RCC 7860 (cell line): ENCODE measurements at regions not wholly inside any gene's neighbourhood (a gene's known extent, or its start where the extent isn't known, plus 50 kb on each side); places are given as distances from the start of the nearest gene placed in this dataset.
"Not testable (repeated sequence)": the region's sequence is repeated elsewhere in the genome, so short reads cannot be mapped to it uniquely, and the experiment has no call there.

Source experiments
- DNase-seq: peaks from one replicate; pipeline ENCODE4 v3.0.0-alpha.2; 2015; ENCODE audit warnings: low spot score
- FAIRE-seq: peaks from 2 replicates; lab custom pipeline; 2012; peaks lifted over from hg19 to GRCh38; lab: Jason Lieb, UNC

DNA sequence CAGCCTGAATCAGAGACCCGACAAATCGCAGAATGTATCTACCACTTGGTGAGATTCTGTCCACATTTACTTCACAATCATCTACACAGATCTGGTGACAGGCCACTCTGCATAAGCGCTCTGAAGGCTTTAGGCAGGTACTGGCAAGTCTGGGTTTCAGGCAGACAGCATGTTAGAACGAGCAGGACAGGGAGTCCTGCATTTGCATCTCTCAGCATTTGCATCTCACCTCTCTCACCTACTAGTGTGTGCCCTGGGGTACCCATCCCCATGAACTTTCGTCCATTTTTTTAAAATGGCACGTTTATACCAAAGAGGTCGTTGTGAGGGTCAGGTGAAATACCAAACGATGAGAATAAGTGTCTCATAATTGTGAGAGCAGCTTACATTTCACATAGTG is 108.2 kb downstream of the SPATA31A1 start:
- not testable (repeated sequence) for DNase-seq, FAIRE-seq

DNA sequence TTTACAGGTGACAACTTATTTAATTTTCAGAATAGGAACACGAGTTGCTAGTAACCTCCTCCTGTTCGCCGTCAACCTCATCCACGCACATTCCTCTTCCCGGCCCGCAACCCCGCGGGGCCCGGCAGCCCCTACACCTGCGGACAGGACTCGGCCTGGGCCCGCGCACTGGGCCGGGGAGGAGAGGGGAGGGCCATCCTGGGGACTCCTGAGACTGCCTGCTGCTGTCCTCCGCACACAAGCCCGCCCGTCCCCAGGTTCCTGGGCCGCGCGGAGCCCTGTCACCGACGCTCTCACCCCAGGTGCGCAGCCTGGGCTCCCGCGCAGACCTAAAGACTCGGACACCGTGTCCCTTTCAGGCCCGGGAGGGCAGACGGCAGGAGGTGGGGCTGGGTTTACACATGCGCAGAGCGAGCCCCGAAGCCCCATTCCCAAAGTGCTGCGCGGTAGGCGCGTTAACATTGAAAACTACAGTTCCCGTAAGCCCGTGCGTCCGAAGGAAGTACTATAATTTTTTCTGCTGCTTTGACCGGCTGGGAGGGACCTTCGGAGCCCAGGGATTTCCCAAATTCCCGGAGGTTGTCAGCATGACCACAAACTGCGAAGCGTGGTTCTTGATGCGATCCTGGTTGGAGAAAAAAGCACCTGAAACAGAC is 108.8 kb downstream of the SPATA31A1 start:
- peak; percentile 92 for FAIRE-seq
- DNase-seq, result peak; percentile 71

DNA sequence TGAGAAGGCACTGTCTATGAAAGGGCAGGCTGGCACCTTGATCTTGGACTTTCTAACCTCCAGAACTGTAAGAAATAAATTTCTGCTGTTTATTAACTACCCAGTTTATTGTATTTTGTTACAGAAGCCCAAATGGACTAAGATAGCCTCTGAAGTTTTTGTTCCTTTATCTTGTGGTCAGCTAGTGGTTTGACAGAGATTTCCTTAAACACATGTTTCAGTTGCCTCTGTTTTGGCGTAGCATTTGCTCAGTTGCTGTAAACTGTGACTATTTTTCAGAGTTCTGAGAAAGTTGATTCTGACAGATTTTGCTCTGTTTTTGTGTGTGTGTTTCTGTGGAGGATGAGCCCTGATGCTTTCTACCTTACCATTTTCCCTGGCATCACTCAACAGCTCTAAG is 119.0 kb downstream of the SPATA31A1 start:
- not testable (repeated sequence) for FAIRE-seq, DNase-seq

DNA sequence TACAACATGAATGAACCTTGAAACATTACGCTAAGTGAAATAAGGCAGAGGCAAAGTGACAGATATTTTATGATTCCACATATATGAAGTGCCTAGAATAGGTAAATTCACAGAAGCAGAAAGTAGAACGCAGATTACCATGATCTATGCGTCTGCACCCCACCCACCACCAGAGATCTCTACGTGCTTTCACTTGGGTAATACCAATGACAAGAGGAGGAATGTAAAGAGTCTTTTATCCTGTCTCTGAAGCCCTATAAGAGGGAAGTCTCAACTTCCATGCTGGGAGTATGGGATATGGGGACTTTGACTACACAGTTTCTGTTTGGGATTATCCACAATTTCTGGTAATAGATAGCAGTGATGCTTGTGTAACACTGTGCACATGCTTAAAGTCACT is 127.6 kb downstream of the SPATA31A1 start:
- not testable (repeated sequence) for DNase-seq, FAIRE-seq

DNA sequence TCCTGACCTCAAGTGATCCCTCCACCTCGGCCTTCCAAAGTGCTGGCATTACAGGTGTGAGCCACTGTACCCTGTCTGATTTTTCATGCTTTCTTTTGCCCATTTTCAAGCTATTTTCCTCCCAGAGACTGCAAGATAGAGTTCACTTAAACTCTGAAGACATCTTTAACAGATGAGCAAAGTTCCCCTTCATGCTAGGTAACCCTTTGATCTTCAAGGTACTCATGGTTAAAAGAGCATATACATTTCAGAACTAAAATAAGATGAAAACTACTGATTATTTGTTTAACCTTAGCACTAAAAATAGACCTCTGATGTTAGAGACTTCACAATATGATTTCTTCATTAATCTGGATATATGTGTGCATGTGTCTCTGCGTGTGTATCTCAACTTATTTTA is 128.4 kb downstream of the SPATA31A1 start:
- not testable (repeated sequence) for DNase-seq, FAIRE-seq

DNA sequence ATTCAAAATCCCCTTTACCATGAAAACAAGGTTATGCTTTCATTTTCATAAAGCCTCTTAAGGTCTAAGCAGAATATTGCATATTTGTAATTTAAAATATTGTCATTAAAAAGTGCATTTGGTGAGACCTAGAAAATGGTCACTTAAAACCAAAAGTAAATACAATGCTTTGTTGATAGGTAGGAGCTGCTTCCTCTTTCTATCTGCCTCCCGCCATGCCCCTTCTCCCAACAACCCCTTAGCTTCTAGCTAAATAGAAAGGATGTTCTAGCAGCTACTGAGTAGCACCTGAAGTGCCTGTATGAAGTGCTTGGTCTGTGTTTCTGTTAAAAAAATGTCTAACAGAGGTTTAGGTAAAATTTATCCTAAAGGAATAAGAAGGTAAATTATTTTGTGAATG is 128.8 kb downstream of the SPATA31A1 start:
- DNase-seq, FAIRE-seq: not testable (repeated sequence)

DNA sequence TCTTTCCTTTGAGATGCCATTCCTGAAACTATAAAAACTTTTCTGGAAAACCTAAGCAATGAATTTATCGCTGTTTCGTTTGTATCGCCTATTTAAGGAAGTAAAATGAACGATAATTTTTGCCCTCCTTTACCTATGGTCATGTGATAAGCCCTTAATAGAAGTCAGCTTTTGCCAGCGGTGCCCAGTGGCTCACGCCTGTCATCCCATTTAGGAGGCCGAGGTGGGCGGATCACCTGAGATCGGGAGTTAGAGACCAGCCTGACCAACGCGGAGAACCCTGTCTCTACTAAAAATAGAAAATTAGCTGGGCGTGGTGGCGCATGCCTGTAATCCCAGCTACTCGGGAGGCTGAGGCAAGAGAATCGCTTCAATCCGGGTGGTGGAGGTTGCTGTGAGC is 132.0 kb downstream of the SPATA31A1 start:
- not testable (repeated sequence) for FAIRE-seq

DNA sequence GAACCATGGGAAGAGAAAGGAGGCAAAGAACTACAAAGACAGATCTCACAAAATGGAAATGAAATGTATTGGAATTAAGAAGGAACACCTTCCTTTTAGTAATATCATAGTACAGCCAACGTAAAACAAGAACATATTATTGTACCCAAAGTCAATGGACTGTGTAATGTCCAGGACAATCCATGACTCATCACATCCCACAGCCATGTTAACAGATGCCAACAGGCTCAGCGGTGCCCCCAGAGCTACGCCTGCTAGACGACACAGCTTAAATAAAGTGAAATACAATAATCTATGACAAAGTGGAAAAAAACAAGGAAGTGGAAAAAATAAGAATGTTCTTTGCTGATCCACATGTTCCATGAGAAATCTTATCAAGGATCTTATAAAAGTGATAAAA is 140.8 kb downstream of the SPATA31A1 start:
- not testable (repeated sequence) for DNase-seq
- peak; percentile 95 for FAIRE-seq

More for the DNA sequence above, 132.0 kb downstream of the SPATA31A1 start:
- DNase-seq, result not testable (repeated sequence)

DNA sequence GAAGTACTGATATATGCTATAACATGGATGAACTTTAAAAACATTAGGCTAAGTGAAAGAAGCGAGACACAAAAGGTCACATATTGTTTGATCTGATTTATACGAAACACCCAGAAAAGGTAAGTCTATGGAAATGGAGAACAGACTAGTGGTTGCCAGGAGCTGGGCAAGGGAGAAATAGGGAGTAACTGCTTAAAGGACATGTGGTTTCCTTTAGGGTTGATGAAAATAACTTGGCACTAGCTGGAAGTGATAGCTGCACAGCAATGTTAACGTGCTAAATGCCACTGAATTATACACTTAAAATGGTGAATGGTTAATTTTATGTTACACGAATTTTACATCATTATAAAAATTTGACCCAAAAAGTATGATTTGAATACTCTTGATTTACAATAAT is 147.7 kb downstream of the SPATA31A1 start:
- not testable (repeated sequence) for FAIRE-seq, DNase-seq

DNA sequence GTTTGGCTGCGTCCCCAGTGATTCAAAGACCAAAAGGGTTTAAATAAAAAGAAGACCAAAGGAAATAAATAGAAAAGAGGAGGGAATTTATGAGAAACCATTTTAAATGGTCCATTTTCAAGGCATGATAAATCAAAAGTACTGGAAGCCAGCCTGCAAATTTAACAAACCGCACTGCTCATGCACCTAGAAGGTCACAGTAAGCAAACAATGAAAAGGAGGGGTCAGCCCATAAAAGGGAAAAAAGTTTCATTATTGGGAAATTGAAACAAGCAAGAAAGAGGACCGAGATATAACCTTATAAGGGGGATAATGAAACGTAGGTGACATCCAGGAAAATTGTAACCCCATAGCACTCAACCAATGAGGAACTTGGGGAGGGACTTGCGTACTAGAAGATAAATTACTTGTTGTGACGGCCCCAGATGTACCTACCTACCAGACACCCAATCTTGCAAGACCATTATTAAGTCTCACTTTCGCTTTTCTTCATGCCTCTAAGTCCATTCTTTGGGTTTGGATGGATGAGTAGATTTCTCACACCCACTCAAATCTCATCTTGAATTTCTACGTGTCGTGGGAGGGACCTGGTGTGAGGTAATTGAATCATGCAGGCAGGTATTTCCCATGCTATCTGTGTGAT is 172.0 kb downstream of the SPATA31A1 start:
- FAIRE-seq, DNase-seq: not testable (repeated sequence)

DNA sequence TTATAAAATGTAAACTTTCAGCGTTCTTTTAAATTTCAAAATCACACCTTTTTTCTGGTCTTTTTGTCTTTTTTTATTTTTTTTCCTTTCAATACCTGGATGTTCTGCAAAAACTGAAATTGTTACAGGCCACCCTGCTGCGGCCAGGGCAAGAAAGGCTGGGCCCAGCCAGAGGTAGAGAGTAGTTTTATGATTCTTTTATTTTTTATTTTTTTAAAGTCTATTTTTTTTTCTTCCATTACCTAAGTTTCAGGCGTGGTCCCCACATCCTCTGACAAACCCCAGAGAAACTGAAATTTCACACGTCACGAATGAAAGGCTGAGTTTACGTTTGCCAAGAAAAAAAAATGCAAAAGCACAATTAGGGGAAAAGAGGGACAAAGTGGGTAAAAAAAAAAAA is 177.1 kb downstream of the SPATA31A1 start:
- not testable (repeated sequence) for FAIRE-seq, DNase-seq

DNA sequence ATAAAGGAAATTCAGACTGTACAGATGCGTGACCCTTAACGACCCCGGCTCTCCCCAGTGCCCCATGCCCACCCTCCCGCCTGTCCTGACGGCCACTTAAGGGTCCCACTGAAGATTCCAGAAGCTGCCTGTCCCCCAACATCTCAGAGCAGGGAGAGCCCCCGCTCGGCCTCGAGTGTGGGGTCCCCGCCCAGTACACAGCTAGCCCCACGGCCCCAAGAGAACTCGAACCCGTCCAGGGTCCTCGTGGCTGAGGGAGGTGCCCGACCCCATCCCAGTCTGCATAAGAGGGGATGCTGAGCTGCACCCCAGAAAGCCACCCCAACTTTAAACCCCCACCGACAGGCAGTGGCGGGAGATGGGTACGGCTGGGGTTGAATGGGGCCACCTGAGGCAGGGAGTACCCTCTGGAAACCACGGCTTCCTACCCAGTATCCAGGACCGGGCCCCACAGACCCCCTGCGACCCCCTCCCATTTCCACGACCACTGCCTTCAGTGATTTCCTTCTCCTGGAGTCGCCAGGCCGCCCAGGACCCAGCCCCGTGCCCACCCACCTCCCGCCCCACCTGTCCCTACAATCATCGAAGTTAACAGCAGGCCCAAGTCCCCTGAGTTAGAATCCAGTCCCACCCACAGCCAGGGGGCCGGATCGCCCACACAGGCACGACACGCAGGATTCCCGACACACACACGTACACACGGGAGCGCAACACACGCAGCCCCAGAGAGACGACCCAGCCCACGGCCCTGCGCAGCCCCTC is 177.7 kb downstream of the SPATA31A1 start:
- FAIRE-seq, result not testable (repeated sequence)

DNA sequence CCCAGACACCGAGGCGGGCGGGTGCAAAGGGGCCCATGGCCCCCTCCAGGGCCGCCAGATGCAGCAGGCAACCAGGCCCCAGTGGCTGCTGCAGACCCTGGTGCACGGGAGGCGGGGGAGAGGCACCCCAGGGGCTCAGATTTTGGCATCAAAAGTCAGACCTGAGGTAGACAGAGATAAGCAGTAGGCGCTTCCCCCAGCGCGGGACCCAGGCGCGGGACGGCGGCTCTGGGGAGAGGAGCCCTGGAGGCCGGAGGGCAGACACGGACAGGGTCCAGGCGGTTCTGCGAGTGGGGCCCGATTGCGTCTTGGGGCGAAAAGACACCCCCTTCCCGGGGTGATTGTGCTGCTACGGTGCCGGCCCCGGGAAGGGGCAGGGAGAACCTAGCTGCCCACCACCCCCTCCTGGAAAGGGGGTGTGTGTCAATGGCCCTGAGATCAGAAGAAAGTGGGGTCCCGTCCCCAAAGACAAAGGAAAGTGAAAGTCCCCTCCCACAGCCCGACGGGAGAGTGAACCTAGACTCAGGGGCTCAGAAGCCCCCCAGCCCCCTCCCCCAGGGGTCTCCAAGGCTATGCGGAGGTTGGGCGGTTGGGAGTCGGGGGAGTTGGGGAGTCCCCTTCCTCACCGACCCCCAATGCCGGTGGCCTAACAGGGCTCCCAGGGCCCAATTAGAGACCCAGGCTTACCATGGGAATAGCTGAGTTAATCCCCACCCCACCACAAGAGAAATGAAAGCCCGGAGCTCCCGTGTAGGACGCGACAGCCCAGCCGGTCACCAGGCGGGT is 178.5 kb downstream of the SPATA31A1 start:
- not testable (repeated sequence) for DNase-seq, FAIRE-seq

More for the DNA sequence above, 177.7 kb downstream of the SPATA31A1 start:
- not testable (repeated sequence) for DNase-seq

DNA sequence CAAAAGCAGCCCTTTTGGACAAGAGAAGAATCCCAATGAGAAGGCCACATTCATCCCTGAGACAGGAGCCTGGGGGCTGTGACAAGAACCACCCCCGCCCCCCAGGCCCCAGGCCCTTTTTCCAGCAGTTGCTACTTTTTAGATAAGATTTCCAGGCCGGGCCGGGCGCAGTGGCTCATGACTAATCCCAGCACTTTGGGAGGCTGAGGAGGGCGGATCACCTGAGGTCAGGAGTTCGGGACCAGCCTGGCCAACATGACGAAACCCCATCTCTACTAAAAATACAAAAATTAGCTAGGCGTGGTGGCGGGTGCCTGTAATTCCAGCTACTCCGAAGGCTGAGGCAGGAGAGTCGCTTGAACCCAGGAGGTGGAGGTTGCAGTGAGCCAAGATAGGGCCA is 179.4 kb downstream of the SPATA31A1 start:
- FAIRE-seq, DNase-seq: not testable (repeated sequence)

DNA sequence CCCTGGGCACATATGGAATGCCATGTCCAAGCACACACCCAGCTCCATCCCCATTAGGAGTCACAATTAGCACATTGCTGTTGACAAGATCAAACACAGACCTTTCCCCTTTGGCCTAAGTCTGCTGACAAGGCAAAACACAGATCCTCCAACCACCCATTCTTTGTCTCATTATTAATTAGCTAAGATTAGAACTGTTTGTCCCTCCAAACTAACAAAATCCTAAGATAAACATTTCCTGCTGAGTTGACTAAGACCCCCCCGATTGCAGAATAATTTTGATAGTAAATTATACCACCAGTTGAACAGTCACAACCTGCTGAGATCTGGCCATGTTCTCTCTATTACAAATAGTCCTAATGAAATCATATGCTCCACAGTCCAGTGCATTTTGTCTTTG is 186.7 kb downstream of the SPATA31A1 start:
- not testable (repeated sequence) for DNase-seq, FAIRE-seq

DNA sequence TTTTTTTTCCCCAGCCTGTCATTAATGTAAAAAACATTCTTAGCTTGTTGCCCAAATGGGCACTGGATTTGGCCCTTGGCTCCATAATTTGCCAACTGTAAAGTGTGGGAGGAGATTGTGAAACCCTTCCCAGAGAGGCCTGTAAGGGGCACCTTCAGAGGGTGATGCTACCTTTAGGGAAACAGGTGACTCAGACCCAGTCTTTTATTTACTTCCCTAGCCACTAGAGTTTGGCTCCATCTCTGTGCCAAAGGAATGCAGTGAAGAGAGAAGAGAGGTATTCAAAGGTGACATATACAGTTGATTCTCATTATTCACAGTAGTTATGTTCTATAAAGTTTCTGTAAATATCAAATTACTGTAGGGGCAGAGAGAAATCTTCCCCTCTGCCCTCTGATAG is 189.6 kb downstream of the SPATA31A1 start:
- not testable (repeated sequence) for FAIRE-seq, DNase-seq

DNA sequence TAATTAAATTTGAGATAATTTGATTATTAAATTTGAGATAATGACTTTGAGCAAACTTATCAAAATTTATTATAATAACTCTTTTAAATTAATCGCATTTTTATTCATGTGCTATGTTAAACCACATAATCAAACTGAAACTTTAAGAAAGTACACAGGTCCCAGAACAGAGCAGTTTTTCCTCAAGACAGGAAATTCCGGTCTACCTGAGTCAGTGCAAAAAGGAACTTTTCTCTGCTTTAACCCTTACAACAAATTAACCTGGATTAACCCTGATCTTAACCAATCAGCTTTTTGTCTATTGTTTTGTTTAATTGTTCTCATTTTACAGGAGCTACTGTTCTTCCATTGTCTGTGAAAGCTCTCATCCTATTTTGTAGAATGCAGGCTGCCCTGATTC is 195.1 kb downstream of the SPATA31A1 start:
- DNase-seq, FAIRE-seq: not testable (repeated sequence)

DNA sequence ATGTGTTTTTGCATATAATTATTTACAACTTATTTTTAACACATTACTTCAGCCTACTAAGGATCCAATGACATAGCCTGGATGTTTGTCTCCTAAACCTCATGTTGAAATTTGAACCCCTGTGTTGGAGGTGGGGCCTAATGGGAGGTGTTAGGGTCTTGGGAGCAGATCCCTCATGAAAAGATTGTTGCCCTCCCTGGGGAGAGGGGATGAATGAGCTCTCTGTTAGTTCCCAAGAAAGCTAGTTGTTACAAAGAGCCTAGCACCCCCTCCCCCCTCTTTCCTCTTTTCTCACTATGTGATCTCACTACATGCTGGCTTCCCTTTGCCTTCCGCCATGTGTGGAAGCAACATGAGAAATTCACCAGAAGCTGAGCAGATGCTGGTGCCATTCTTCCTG is 196.1 kb downstream of the SPATA31A1 start:
- not testable (repeated sequence) for FAIRE-seq, DNase-seq

DNA sequence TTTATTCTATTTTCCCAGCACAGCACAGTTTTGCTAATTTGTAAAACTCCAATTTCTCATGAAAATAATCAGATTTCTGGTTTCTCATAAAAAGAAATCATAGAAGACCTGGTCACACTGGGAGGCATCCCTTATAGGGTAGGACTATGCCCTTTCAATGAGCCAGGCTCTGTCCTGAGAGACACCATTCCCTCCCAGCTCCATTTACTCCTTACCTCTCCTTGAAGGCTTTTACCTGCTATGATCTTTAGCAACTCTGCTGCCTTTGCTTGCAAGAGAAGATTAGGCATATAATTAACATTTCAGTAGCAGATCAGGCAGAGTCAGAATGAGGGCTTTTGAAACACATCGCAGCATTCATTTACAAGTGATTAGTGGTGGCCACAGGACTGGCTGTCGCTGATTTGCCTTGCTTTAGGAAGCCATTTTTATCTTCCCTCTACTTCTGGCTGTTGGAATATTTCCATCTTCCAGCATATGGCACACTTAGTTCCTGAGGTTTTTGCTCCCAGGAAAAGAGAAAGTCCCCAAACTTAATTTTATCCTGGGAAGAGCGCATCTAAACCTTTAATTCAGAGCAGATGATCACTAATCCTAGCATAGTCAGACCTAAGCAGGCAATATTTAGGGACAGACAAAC is 196.9 kb downstream of the SPATA31A1 start:
- not testable (repeated sequence) for FAIRE-seq, DNase-seq

DNA sequence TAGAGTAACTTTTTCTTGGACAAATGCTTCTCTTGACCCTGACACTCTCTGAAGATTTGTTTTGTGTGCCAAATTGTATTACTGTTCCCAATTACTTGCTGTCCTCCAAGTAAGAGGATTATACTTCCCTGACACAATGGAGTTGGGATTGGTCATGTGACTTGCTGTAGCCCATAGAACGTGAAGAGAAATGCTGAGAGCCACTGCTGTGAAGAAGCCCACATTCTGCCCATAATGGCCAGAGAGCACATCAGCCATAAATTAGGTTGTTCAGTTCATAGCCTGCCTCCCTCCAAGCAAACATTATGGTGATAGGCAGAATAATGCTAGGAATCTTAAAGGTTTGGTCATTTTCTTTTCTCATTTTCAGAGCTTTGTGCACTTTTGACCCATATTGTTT is 198.9 kb downstream of the SPATA31A1 start:
- FAIRE-seq, DNase-seq: not testable (repeated sequence)
